Superior temporal gyrus (tissue), 1 donor: ENCODE measurements at regions not wholly inside any gene's neighbourhood (a gene's known extent, or its start where the extent isn't known, plus 50 kb on each side); places are given as distances from the start of the nearest gene placed in this dataset.
"Not testable (repeated sequence)": the region's sequence is repeated elsewhere in the genome, so short reads cannot be mapped to it uniquely, and the experiment has no call there.

Experiments used
- DNase-seq: peaks from one replicate; pipeline ENCODE4 v3.0.0-alpha.2; 2016; ENCODE audit errors: extremely low spot score

- DNase-seq = peak; percentile 16
Observed at GRCh38 chr4:9604031-9604892, 160.0 kb downstream of the DEFB131A start.

GRCh38 chr4:9604893-9605190 is 160.6 kb downstream of the DEFB131A start:
- not testable (repeated sequence) for DNase-seq

GRCh38 chr4:9608300-9608699 is 164.1 kb downstream of the DEFB131A start:
- no peak for DNase-seq

GRCh38 chr4:9610321-9610720 is 166.1 kb downstream of the DEFB131A start:
- DNase-seq = not testable (repeated sequence)

DNA sequence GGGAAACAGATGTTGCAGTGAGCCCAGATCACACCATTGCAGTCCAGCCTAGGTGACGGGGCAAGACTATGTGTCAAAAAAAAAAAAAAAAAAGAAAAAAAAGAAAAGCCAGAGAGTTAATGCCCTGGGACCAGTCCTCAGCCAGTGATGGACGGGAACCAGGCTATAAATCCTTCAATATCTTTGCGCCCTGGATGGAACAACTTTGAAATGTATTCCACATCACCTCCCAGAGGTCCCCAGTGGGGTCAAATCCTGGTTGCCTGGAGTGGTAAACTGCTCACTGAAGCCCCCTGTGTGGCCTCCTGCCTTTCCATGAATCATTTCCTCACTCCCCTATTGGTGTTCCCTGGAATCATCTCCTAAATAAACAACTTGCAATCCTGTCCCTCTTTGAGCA is 166.9 kb downstream of the DEFB131A start:
- DNase-seq = no peak

GRCh38 chr4:9636411-9636810 is 145.0 kb upstream of the DRD5 start:
- not testable (repeated sequence) for DNase-seq

DNA sequence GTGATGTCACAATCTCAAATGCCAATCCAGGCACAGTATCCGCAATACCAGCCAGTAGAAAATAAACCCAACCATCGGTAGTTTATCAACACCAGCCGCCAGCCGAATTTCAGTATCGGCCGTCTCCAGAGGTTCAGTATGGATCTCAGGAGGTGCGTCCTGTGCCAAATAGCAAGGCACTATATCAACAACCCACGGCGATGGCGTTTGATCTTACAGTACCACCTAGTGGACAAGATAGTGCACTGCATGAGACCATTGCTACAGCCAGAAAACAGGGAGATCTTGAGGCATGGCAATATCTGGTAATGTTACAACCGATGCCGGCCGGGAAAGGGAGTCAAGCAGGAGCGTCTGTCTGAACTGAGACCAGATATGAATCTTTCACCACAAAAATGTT is 121.8 kb upstream of the DRD5 start:
- peak; percentile 8 for DNase-seq

DNA sequence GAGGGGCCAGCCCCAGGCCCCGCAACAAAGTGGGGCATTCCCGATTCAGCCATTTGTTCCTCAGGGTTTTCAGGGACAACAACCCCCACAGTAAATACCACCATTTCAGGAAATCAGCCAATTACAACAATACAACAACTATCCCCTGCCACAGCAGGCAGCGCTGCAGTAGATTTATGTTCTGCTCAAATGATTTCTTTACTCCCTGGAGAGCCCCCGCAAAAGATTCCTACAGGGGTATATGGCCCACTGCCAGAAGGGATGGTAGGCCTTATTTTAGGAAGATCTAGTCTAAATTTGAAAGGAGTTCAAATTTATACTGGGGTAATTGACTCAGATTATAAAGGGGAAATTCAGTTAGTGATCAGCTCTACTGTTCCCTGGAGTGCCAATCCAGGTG is 120.5 kb upstream of the DRD5 start:
- not testable (repeated sequence) for DNase-seq

DNA sequence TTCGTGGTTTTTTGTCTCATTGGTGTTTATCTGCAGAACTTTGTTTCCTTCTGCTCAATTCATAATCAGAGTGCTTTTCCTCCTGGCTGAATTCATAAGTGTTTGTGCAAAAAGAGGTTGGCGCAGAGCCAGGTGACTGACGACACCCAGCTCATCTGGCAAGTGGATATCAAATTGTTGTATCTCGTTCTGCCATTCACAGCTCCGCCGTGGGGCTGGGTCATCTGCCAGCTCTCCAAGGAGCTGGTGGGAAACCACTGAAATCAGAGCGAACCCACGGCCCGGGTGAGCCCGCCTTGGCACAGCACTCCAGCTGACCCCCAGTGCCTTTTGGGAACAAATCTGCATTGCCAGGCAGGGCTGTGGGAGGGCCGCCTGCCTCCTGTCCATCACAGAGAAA is 110.7 kb upstream of the DRD5 start:
- DNase-seq = not testable (repeated sequence)

DNA sequence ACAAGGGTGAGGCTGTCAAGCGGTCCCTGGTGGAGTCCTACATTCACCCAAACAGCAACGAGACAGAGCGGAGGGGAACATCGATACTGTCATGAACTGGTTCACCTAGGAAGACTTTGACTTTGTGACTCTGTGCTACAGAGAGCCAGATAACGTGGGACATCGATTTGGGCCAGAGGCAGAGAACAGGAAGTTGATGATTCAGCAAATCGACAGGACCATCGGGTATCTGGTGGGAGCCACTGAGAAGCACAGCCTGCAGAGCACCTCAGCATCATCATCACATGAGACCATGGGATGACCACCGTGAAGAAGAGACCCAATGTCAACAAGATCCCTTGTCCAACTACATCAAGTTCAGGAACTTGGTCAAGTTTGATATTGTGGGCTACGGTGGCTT is 104.1 kb upstream of the DRD5 start:
- not testable (repeated sequence) for DNase-seq

DNA sequence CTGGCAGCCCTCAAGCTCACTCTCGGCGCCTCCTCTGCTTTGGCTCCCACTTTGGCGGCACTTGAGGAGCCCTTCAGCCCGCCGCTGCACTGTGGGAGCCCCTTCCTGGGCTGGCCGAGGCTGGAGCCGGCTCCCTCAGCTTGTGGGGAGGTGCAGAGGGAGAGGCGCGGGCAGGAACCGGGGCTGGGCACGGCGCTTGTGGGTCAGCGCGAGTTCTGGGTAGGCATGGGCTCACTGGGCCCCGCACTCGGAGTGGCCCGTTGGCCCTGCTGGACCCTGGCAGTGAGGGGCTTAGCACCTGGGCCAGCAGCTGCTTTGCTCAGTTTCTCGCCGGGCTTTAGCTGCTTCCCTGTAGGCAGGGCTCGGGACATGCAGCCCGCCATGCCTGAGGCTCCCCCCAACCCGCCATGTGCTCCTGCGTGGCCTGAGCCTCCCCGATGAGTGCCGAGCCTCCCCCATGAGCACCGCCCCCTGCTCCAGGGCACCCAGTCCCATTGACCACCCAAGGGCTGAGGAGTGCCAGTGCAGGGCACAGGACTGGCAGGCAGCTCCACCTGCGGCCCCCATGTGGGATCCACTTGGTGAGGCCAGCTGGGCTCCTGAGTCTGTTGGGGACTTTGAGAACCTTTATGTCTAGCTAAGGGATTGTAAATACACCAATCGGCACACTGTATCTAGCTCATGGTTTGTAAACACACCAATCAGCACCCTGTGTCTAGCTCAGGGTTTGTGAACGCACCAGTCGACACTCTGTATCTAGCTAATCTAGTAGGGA is 101.5 kb upstream of the DRD5 start:
- DNase-seq = no peak

DNA sequence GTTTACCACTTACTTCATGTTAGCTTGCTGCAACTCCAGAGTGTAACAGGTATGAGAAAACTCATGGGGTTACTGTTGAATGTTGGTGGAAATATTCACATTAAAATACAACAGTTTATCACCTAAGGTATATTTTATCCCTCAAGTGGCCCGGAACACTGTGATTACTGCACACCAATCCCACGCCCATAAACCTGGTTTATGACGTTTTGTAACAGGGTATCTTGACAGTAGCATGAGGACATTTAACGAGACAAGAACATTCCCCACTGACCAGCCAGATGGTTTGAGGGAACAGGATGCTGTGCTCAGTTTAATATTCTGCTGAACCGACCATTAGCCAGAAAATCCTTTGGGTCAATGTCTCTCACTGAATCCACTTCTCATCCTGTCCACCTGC is 98.3 kb upstream of the DRD5 start:
- DNase-seq = not testable (repeated sequence)

- not testable (repeated sequence) for DNase-seq
Observed at GRCh38 chr4:9685016-9685415, 96.4 kb upstream of the DRD5 start.

GRCh38 chr4:9685692-9686091 is 95.7 kb upstream of the DRD5 start:
- DNase-seq = no peak

DNA sequence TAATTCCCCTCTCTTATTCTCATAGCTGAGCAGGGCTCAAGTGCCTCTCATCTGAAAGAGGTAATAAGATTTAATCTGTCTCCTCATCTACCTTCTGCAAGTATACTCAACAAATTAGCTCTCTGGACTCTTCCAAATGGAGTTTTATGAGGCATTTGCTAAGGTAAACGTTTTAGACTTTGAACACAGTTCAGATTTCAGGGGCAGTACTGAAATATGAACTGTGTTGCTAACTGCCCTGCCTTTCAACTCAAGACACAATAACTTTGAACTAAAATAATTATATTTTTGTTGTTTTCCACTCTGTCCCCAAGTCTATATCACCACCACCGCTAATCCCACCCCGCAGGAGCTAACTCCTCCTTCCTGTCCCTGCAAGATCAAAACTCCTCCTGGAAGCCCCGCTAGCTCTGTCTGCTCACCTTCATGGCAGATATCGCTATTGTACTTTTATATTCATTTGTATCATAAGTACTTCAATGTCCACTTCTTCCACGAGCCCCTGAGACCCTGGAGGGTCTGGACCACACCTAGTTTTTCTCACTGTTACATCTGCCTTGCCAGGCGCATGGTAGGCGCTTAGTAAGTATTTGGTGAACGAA is 90.7 kb upstream of the DRD5 start:
- not testable (repeated sequence) for DNase-seq

DNA sequence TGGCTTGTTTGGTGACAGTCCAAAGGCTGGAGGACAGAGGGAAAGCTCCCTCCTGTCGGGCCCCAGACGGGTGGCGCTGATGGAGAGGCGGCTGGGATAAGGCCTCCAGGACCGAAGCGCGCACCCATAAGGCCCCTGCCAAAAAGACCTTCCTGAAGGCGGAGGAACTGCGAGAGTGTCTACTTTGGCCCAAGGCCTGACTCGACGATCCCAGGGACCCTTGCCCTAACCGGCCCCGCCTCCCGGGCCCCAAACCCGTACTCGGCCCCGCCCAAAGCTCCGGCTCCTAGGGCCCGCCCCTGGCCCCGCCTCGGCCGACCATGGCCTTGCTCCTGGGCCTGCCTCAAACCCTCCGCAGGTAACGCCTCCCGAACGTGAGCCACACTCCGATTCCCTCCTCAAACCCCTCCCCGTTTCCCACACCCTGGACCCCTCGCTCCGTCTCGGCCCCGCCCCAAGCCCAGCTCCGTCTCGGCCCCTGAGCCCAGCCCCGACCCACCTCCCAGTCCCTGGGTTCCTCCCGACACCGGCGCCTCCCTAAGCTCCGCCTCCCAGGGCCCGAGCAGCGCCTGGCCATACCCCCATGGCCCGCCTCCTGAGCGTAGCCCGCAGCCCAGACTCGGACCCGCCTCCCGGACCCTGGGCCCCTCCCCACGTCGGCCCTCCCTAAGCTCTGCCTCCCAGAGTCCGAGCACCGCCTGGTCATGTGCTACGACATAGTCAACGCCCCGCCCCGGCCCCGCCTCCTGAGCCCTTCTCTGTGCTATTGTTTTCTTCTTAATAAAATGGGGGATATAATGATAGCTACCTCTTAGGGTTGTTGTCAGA is 90.0 kb upstream of the DRD5 start:
- DNase-seq = peak; percentile 92

GRCh38 chr4:9692791-9693491 is 88.5 kb upstream of the DRD5 start:
- DNase-seq = peak; percentile 16

GRCh38 chr4:9694403-9694802 is 87.0 kb upstream of the DRD5 start:
- not testable (repeated sequence) for DNase-seq

GRCh38 chr4:9695994-9696393 is 85.4 kb upstream of the DRD5 start:
- DNase-seq = peak; percentile 15

GRCh38 chr4:9696561-9696960 is 84.9 kb upstream of the DRD5 start:
- not testable (repeated sequence) for DNase-seq

DNA sequence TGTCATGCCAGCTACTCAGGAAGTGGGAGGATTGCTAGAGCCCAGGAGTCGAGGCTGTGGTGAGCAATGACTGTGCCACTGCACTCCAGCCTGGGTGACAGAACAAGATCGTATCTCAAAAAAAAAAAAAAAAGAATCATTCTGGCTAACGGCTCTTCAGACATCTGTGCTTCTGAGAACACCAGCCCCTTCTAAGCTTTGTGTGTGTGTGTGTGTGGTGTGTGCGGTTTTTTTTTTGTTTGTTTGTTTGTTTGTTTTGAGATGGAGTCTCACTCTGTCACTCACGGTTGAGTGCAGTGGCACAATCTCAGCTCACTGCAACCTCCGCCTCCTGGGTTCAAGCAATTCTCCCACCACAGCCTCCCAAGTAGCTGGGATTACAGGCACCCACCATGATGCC is 79.4 kb upstream of the DRD5 start:
- DNase-seq = not testable (repeated sequence)
